ENCODE measurements at regions not wholly inside any gene's neighbourhood (a gene's known extent, or its start where the extent isn't known, plus 50 kb on each side); places are given as distances from the start of the nearest gene placed in this dataset.

GRCh38 chr4:1471443-1472147 lies 65.4 kb upstream of the NKX1-1 start:
- Histone ChIP-seq H3K9me3 (ENCODE audit: low read depth, low read length) (no peaks in the 10 kb centered on the region), H2AFZ (ENCODE audit: low read length) (no peak overlapping the region), H3K27me3 (ENCODE audit: insufficient read depth, low read length) (peaks cover 16% of the 10 kb centered on the region), H4K20me1 (ENCODE audit: insufficient read depth, low read length) (no peaks in the 10 kb centered on the region), H3K4me1 (ENCODE audit: insufficient read depth, low read length) (no peaks in the 10 kb centered on the region), H3K36me3 (ENCODE audit: insufficient read depth, low read length) (no peaks in the 10 kb centered on the region), H3K4me2 (ENCODE audit: insufficient read depth, low read length) (no peak overlapping the region), H3K27ac (ENCODE audit: low read depth, low read length) (no peak overlapping the region), H3K4me3 (ENCODE audit: insufficient read depth, low read length) (no peak overlapping the region), H3K79me2 (ENCODE audit: insufficient read depth, low read length) (no peaks in the 10 kb centered on the region)
- peak; percentile 45 for DNase-seq (ENCODE audit: insufficient read length, low spot score, missing footprints)
- TF ChIP-seq CTCF (IDR thresholded peaks at IDR 0.05; ENCODE audit: extremely low read depth, low read depth, low read length): no peak

- no peaks in the 10 kb centered on the region for H3K36me3 ChIP-seq (ENCODE audit: insufficient read depth, low read length)
- H3K27ac ChIP-seq (ENCODE audit: low read depth, low read length): no peak overlapping the region
- H3K9me3 ChIP-seq (ENCODE audit: low read depth, low read length): no peaks in the 10 kb centered on the region
- H4K20me1 ChIP-seq (ENCODE audit: insufficient read depth, low read length): no peaks in the 10 kb centered on the region
- peaks cover 16% of the 10 kb centered on the region for H3K27me3 ChIP-seq (ENCODE audit: insufficient read depth, low read length)
- no peak overlapping the region for H3K4me3 ChIP-seq (ENCODE audit: insufficient read depth, low read length)
- no peak overlapping the region for H3K4me2 ChIP-seq (ENCODE audit: insufficient read depth, low read length)
- DNase-seq (ENCODE audit: insufficient read length, low spot score, missing footprints): peak; percentile 67
- no peak for TF ChIP-seq CTCF (IDR thresholded peaks at IDR 0.05; ENCODE audit: extremely low read depth, low read depth, low read length)
- H3K79me2 ChIP-seq (ENCODE audit: insufficient read depth, low read length): no peaks in the 10 kb centered on the region
- no peak overlapping the region for H2AFZ ChIP-seq (ENCODE audit: low read length)
- no peaks in the 10 kb centered on the region for H3K4me1 ChIP-seq (ENCODE audit: insufficient read depth, low read length)
These were observed 64.7 kb upstream of the NKX1-1 start for GRCh38 chr4:1470816-1471442.

GRCh38 chr4:1470393-1470670 lies 64.1 kb upstream of the NKX1-1 start:
- H3K36me3 ChIP-seq (ENCODE audit: insufficient read depth, low read length): no peaks in the 10 kb centered on the region
- H3K79me2 ChIP-seq (ENCODE audit: insufficient read depth, low read length): no peaks in the 10 kb centered on the region
- no peak overlapping the region for H3K27ac ChIP-seq (ENCODE audit: low read depth, low read length)
- no peak overlapping the region for H2AFZ ChIP-seq (ENCODE audit: low read length)
- H3K4me1 ChIP-seq (ENCODE audit: insufficient read depth, low read length): no peaks in the 10 kb centered on the region
- peaks cover 16% of the 10 kb centered on the region for H3K27me3 ChIP-seq (ENCODE audit: insufficient read depth, low read length)
- no peaks in the 10 kb centered on the region for H3K9me3 ChIP-seq (ENCODE audit: low read depth, low read length)
- TF ChIP-seq CTCF (IDR thresholded peaks at IDR 0.05; ENCODE audit: extremely low read depth, low read depth, low read length): no peak
- H3K4me3 ChIP-seq (ENCODE audit: insufficient read depth, low read length): no peak overlapping the region
- no peak for DNase-seq (ENCODE audit: insufficient read length, low spot score, missing footprints)
- H3K4me2 ChIP-seq (ENCODE audit: insufficient read depth, low read length): no peak overlapping the region
- H4K20me1 ChIP-seq (ENCODE audit: insufficient read depth, low read length): no peaks in the 10 kb centered on the region

- H3K4me3 ChIP-seq (ENCODE audit: insufficient read depth, low read length): no peak overlapping the region
- H3K4me1 ChIP-seq (ENCODE audit: insufficient read depth, low read length): no peaks in the 10 kb centered on the region
- no peak overlapping the region for H3K27ac ChIP-seq (ENCODE audit: low read depth, low read length)
- H3K4me2 ChIP-seq (ENCODE audit: insufficient read depth, low read length): no peak overlapping the region
- H3K9me3 ChIP-seq (ENCODE audit: low read depth, low read length): no peaks in the 10 kb centered on the region
- no peaks in the 10 kb centered on the region for H4K20me1 ChIP-seq (ENCODE audit: insufficient read depth, low read length)
- no peaks in the 10 kb centered on the region for H3K36me3 ChIP-seq (ENCODE audit: insufficient read depth, low read length)
- H2AFZ ChIP-seq (ENCODE audit: low read length): no peak overlapping the region
- peak; percentile 51 for DNase-seq (ENCODE audit: insufficient read length, low spot score, missing footprints)
- no peaks in the 10 kb centered on the region for H3K79me2 ChIP-seq (ENCODE audit: insufficient read depth, low read length)
- TF ChIP-seq CTCF (IDR thresholded peaks at IDR 0.05; ENCODE audit: extremely low read depth, low read depth, low read length): no peak
- peaks cover 16% of the 10 kb centered on the region for H3K27me3 ChIP-seq (ENCODE audit: insufficient read depth, low read length)
These were observed 63.6 kb upstream of the NKX1-1 start for GRCh38 chr4:1469607-1470392.

All from osteoblast (primary cell).